ENCODE measurements at regions not wholly inside any gene's neighbourhood (a gene's known extent, or its start where the extent isn't known, plus 50 kb on each side); places are given as distances from the start of the nearest gene placed in this dataset.

- TF ChIP-seq CTCF (IDR thresholded peaks at IDR 0.05) = no peak
- Mint-ChIP-seq H3K27me3 (ENCODE audit: low read depth, poor library complexity) (peaks cover 2% of the 10 kb centered on the region), H3K27ac (no peak overlapping the region)
Measured at GRCh38 chr7:19930051-19930450, 156.6 kb upstream of the TMEM196 start.

GRCh38 chr7:19928247-19928646 lies 154.8 kb upstream of the TMEM196 start:
- no peak for TF ChIP-seq CTCF (IDR thresholded peaks at IDR 0.05)
- Mint-ChIP-seq H3K36me3 (ENCODE audit: low read depth) (no peaks in the 10 kb centered on the region), H3K27me3 (ENCODE audit: low read depth, poor library complexity) (peaks cover 2% of the 10 kb centered on the region), H3K27ac (no peak overlapping the region), H3K4me3 (no peak overlapping the region), H3K9me3 (peaks cover 5% of the 10 kb centered on the region), H3K4me1 (no peaks in the 10 kb centered on the region)
- DNase-seq = no peak

More at GRCh38 chr7:19930051-19930450, 156.6 kb upstream of the TMEM196 start:
- DNase-seq = no peak
- Mint-ChIP-seq H3K9me3 (peaks cover 16% of the 10 kb centered on the region), H3K36me3 (ENCODE audit: low read depth) (no peaks in the 10 kb centered on the region), H3K4me1 (no peaks in the 10 kb centered on the region), H3K4me3 (no peak overlapping the region)

GRCh38 chr7:19920705-19921104 lies 147.3 kb upstream of the TMEM196 start:
- Mint-ChIP-seq H3K4me1 (peaks cover 2% of the 10 kb centered on the region), H3K27me3 (ENCODE audit: low read depth, poor library complexity) (no peaks in the 10 kb centered on the region), H3K9me3 (no peaks in the 10 kb centered on the region), H3K36me3 (ENCODE audit: low read depth) (no peaks in the 10 kb centered on the region), H3K27ac (no peak overlapping the region), H3K4me3 (no peak overlapping the region)
- no peak for DNase-seq
- TF ChIP-seq CTCF (IDR thresholded peaks at IDR 0.05) = no peak

- Mint-ChIP-seq H3K27ac (no peak overlapping the region), H3K4me1 (peaks cover 7% of the 10 kb centered on the region), H3K27me3 (ENCODE audit: low read depth, poor library complexity) (no peaks in the 10 kb centered on the region), H3K9me3 (no peaks in the 10 kb centered on the region), H3K36me3 (ENCODE audit: low read depth) (no peaks in the 10 kb centered on the region), H3K4me3 (no peak overlapping the region)
- no peak for TF ChIP-seq CTCF (IDR thresholded peaks at IDR 0.05)
- no peak for DNase-seq
Measured at GRCh38 chr7:19920166-19920565, 146.7 kb upstream of the TMEM196 start.

- no peak for TF ChIP-seq CTCF (IDR thresholded peaks at IDR 0.05)
- no peak overlapping the region for H3K4me3 Mint-ChIP-seq
- H3K27ac Mint-ChIP-seq = no peak overlapping the region
- H3K27me3 Mint-ChIP-seq (ENCODE audit: low read depth, poor library complexity) = no peaks in the 10 kb centered on the region
- no peaks in the 10 kb centered on the region for H3K9me3 Mint-ChIP-seq
- peaks cover 8% of the 10 kb centered on the region for H3K4me1 Mint-ChIP-seq
- no peaks in the 10 kb centered on the region for H3K36me3 Mint-ChIP-seq (ENCODE audit: low read depth)
- no peak for DNase-seq
Measured at GRCh38 chr7:19919261-19920095, 146.1 kb upstream of the TMEM196 start.

- Mint-ChIP-seq H3K4me3 (no peak overlapping the region), H3K36me3 (ENCODE audit: low read depth) (no peaks in the 10 kb centered on the region), H3K4me1 (peaks cover 8% of the 10 kb centered on the region), H3K9me3 (no peaks in the 10 kb centered on the region), H3K27ac (no peak overlapping the region), H3K27me3 (ENCODE audit: low read depth, poor library complexity) (no peaks in the 10 kb centered on the region)
- no peak for DNase-seq
- no peak for TF ChIP-seq CTCF (IDR thresholded peaks at IDR 0.05)
Measured at GRCh38 chr7:19916046-19916445, 142.6 kb upstream of the TMEM196 start.
